ENCODE measurements at regions not wholly inside any gene's neighbourhood (a gene's known extent, or its start where the extent isn't known, plus 50 kb on each side); places are given as distances from the start of the nearest gene placed in this dataset.

GRCh38 chr15:56868170-56868569 is 50.3 kb upstream of the TCF12 start:
- no peak for DNase-seq

DNA sequence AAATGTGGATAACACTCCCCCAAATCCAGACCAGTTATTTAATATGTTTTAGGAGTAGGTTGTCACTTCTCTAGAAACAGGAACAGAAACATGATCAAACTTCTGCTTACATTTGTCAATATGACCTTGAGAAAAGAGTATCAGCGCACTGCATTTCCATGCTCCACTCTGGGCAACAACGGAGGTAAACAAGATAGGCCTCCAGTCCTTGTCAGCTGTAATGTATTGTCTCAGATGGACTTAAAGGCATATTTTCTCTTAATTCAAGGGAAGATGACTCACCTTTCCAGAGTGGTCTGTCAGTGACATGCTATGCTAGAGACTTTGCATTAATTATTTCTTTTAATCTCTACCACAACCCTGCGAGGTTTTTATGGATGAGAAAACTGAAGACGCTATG is 51.6 kb upstream of the TCF12 start:
- DNase-seq: no peak

GRCh38 chr15:56857828-56858227 is 60.6 kb upstream of the TCF12 start:
- no peak for DNase-seq

GRCh38 chr15:56856934-56857333 is 61.5 kb upstream of the TCF12 start:
- DNase-seq: no peak

DNA sequence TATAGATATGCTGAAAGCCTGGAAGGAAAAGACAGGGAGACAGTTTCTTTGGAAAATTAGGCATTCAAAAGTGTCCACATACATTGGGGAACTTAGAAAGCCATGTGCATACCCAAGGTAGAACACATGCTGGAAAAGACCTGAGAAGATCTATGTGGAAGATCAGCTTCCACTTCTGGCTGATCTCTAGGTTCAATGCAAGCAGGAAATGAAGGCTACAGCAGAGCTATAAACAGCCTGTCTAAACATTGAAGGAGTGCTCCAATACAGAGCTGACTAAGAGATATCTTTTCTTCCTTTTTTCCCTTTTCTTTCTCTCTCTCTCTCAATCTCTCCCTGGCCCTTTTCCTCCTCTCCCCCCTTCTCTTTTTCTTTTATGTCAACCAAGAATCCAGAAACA is 73.6 kb upstream of the TCF12 start:
- DNase-seq: no peak

DNA sequence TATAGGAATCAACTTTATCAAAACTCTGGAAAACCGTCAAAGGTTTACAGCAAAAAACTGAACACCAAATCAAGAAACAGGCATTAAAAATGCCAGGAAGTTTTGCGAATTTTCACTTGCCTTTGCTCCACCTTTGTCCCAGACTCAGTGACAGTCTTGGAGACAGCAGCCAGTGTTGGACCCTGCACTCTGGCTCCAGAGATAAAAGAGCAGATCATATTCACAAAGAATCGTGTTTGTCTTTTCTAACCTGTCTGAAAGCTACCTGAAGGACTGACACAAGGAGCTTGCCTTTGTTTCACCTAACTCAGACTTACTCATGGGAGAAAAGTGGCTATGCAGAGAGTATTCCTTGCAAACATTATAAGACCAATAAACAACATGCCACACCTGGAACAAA is 74.0 kb upstream of the TCF12 start:
- DNase-seq: no peak

- DNase-seq: no peak
Observed at GRCh38 chr15:56839641-56840040, 78.8 kb upstream of the TCF12 start.

GRCh38 chr15:56839099-56839498 is 79.3 kb upstream of the TCF12 start:
- no peak for DNase-seq

- no peak for DNase-seq
Observed at GRCh38 chr15:56838085-56838484, 80.4 kb upstream of the TCF12 start.

GRCh38 chr15:56837273-56837672 is 81.2 kb upstream of the TCF12 start:
- DNase-seq: no peak

DNA sequence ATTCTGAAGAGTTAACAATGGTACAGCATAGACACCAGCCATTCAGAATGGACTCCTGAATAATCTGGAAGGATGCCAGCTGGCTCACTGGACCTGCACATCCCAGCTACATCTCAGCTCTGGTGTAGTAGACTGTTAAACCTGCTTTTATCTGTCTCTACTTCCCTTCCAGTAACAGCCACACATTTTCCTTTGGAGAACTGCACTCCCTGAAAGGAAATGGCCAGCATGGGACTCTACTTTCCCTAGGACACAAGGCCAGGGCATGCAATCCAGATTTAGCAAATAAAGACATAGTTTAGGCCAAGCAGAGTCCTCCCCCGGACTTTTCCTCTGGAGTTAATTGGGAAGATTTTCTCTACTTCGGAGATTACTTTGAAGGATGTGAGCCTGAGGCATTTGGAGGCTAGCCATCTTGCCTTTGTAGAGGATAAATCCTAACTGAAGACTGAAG is 82.7 kb upstream of the TCF12 start:
- DNase-seq: no peak

- no peak for DNase-seq
Observed at GRCh38 chr15:56832125-56832524, 86.3 kb upstream of the TCF12 start.

DNA sequence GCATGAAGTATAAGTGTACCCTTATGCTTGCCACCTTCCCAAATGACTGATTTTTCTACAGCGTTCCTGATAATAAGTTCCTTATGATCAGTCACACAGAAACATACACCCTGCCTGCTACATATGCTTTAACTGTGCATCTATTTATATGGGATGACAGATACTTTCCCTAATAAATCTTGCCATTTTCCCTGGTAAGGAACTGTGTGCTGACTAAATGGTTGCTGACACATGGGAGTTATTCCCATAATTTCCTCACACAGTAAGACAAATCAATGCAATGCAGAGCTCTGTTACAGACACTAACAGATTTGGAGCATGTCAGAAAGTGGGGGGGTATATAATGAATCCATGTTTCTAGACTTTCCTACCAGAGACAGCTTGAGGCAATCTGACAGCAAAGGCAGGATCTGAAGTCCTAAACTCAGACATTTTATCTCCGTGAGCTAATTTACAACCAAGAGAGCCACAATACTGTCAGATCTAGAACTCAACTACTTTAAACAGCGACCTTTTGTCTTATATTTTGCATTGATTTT is 86.9 kb upstream of the TCF12 start:
- DNase-seq: no peak

- DNase-seq: no peak
Observed at GRCh38 chr15:56824175-56824574, 90.9 kb upstream of the ZNF280D start.

- peak; percentile 52 for DNase-seq
Observed at GRCh38 chr15:56821721-56822425, 88.6 kb upstream of the ZNF280D start.

- DNase-seq: no peak
Observed at GRCh38 chr15:56820333-56820732, 87.0 kb upstream of the ZNF280D start.

DNA sequence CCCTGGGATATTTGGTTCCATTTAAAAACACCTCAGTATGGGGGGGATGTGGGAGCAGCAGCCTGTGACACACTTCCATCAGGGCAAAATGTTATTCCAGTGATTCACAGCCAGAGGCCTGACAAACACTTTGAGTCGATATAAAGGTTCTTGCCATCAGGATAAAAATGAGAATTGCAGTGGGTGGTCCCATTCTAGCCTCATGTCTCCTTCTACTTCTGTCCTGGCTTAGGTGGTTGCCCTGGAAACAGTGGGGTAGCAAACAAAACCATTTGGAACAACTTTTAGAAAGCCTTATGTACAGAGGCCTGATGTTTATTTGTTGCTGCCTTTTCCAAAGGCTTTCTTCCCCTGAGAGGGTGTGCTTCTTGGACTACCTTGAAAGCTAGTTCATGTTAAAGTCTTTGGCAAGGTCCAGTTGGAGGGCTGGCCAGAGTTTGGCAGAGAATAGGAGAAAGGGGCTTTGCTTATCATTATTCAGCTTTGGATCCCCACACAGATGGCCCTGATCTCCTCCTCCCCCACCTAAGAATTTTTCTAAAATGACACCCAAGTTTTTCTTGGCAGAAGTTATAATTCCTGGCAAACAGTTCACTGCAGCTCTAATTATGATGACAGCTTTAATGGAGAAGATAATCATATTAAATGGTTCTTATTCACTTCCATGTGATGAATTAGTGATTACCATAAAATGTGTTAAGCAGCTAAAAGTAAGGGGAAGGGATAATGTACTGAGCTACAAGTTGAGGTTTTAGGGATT is 84.2 kb upstream of the ZNF280D start:
- no peak for DNase-seq

- no peak for DNase-seq
Observed at GRCh38 chr15:56816781-56817180, 83.5 kb upstream of the ZNF280D start.

DNA sequence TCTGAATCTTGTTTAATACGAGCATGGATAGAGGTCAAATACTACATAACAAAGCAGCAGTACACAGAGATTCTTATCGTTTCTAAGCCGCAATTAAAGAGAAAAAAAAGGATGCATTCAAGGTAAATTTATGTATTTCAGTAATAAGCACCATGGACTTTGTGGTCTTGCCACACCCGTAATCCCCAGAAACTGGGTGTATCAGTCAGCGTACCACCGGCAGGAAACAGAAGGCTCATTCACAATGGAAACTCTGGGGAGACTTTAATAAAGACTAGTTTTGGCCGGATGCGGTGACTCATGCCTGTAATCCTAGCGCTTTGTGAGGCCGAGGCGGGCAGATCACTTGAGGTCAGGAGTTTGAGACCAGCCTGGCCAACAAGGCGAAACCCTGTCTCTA is 81.9 kb upstream of the ZNF280D start:
- no peak for DNase-seq

DNA sequence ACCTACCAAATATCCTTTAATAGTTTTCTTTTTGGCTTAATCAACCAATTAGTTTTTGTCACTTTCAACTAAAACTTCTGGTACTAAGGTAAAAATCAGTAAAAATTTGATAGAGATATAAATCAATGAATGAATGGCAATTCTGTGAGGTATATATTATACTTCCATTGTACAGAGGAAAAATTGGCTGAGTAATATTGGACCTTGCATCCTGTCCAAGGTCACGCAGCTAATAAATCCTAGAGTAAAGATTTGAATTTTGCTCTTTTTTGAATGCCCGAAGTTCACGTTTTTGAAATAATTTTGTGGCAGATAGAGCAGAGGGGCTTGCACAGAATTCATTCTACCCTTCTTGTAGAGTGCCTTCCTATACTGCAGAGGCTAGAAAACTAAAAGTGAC is 81.1 kb upstream of the ZNF280D start:
- DNase-seq: no peak

GRCh38 chr15:56813995-56814394 is 80.7 kb upstream of the ZNF280D start:
- DNase-seq: no peak

GRCh38 chr15:56812961-56813360 is 79.7 kb upstream of the ZNF280D start:
- no peak for DNase-seq

DNA sequence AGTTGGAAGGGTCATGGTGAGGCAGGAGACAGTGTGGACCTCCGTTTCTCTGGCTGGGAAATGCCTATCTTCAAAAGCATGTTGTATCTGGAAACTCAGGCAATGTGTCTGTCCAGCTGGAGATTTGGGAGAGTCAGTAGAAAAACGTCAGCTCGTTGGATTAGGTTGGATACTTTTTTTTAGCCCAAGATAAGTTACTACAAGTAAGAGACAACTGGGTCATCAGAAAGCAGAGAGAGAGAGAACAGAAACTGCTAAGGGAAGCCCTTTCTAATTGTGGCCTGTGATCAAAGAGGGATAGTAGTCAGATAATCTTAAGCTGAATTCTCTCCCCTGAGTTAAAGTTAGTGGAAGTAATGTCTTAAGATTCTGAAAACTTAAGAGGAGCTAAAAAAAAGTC is 78.9 kb upstream of the ZNF280D start:
- DNase-seq: no peak

DNA sequence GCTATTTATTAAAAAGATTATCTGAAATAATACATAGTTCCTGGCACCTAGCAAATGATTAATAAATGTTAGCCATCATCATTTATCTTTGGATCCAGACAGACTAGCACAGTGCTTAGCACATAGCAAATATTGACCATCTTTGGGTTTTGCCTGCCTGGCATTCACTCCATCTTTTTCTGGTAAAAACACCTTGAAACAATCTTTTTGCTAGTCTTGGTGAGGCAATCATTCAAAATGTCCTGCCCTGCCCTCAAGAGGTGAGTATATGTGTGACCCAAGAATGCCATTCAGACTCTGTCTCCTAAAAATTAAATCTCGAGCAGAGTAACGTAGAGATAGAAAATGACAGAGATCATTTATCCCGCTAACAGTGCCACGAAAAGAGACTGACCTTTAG is 78.3 kb upstream of the ZNF280D start:
- no peak for DNase-seq
